Activated B cell treated with CpG ODN at 0.5 μM for 24 hours (primary cell): ENCODE measurements at regions not wholly inside any gene's neighbourhood (a gene's known extent, or its start where the extent isn't known, plus 50 kb on each side); places are given as distances from the start of the nearest gene placed in this dataset.

ENCODE experiments used
- ATAC-seq: fragments of 200-7000 bp; cut with Tn5 transposase; one replicate; pipeline ENCODE4 v1.10.0; 2021; ENCODE audit warnings: low read depth, mild to moderate bottlenecking, moderate library complexity
- CTCF ChIA-PET: fragments of 350-600 bp; sonication (Branson Sonifier 250); formaldehyde crosslinking; loops from one replicate; lab custom pipeline; 2021; ENCODE audit warnings: antibody characterized with exemption; lab: Charles Lee
- POLR2A ChIA-PET: fragments of 350-600 bp; sonication (Branson Sonifier 250); formaldehyde crosslinking; loops from one replicate; lab custom pipeline; 2021; ENCODE audit warnings: antibody characterized with exemption; lab: Charles Lee
- DNase-seq: peaks from one replicate; pipeline ENCODE4 v3.0.0; 2022
- H3K27ac Mint-ChIP-seq: one replicate; pipeline ENCODE4 v1.8.0; 2020; ENCODE audit warnings: mixed read lengths
- H3K27me3 Mint-ChIP-seq: one replicate; pipeline ENCODE4 v1.8.0; 2021; ENCODE audit warnings: mixed read lengths
- H3K36me3 Mint-ChIP-seq: one replicate; pipeline ENCODE4 v1.8.0; 2021; ENCODE audit warnings: low read depth, mixed read lengths
- H3K4me1 Mint-ChIP-seq: one replicate; pipeline ENCODE4 v1.8.0; 2021; ENCODE audit warnings: mixed read lengths
- H3K4me3 Mint-ChIP-seq: one replicate; pipeline ENCODE4 v1.8.0; 2020; ENCODE audit warnings: mild to moderate bottlenecking, mixed read lengths
- H3K9me3 Mint-ChIP-seq: one replicate; pipeline ENCODE4 v1.8.0; 2020; ENCODE audit warnings: mixed read lengths
- CTCF ChIP-seq: fragments of 200-600 bp; IDR thresholded peaks from one replicate; pipeline ENCODE4 v1.8.0; 2022; ENCODE audit warnings: antibody characterized with exemption, mild to moderate bottlenecking
- intact Hi-C: fragments of 100-400 bp; cut with micrococcal nuclease; formaldehyde crosslinking; loops from one replicate; pipeline ENCODE4 v1.15.1; 2024

DNA sequence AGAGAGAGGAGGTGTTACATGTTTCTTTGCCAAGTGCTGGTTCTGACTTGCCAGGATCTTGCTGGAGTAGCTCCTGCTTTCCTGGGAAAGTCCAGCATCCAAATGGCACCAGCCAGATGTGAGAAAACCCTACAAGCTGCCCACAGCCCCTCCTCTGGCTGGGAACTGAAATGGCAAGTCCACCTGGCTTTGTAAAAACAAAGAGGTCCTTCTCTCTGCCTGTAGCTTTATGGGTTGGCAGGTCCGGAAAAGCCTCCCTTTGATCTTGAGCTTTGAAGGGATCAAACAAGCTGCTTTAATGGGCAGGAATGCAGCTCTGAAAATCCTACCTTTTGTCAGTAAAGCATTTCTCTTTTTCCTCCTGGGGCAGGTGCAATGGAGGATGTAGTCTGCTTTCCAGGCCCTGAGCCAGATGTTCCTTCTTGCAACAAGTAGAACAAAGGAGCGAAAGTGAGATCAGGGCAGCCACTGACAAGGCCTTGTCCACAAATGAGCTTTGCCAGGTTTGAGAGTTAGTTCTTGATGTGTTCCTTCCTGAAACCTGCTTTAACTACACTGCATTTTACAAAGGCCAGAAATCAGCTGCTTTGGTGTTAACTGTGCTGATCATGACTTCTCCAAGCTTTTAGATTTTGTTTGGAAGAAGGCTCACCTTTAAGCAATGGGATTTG, 456.7 kb downstream of the ZNF608 start:
- H3K27me3 Mint-ChIP-seq: no peaks in the 10 kb centered on the region
- peaks cover 7% of the 10 kb centered on the region for H3K9me3 Mint-ChIP-seq
- H3K4me1 Mint-ChIP-seq: no peaks in the 10 kb centered on the region
- no peak for TF ChIP-seq CTCF
- intact Hi-C loops: no loop called here
- ATAC-seq (no peak), DNase-seq (no peak)
- no peaks in the 10 kb centered on the region for H3K36me3 Mint-ChIP-seq
- ChIA-PET POLR2A (no interaction called here), CTCF (no interaction called here)
- H3K27ac Mint-ChIP-seq: no peak overlapping the region
- H3K4me3 Mint-ChIP-seq: no peak overlapping the region

DNA sequence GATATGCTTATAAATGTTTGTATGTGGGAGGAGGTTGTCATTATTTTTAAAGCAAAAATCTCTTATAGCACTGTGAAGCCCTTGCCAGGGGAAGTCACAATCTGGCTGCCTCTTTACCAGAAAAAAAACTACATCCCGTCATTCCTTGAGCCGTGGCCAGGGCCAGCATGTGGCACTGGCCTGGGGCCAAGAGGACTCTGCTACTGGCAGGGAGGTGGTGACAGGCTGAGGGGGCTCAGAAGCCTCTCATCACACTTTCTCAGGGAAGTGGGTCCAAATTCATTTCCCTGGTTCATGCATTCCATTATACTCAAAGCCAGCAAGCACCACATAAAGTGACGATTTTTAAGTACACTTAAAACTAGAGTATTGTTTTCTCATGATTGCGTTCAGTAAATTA, 457.3 kb downstream of the ZNF608 start:
- TF ChIP-seq CTCF: no peak
- Mint-ChIP-seq H3K36me3 (no peaks in the 10 kb centered on the region), H3K27ac (no peak overlapping the region), H3K4me1 (no peaks in the 10 kb centered on the region), H3K4me3 (no peak overlapping the region), H3K27me3 (no peaks in the 10 kb centered on the region), H3K9me3 (peaks cover 2% of the 10 kb centered on the region)
- ChIA-PET POLR2A (no interaction called here), CTCF (no interaction called here)
- no peak for DNase-seq
- intact Hi-C loops: no loop called here
- ATAC-seq: no peak

- ATAC-seq (no peak), DNase-seq (no peak)
- Mint-ChIP-seq H3K27me3 (no peaks in the 10 kb centered on the region), H3K4me3 (no peak overlapping the region), H3K36me3 (no peaks in the 10 kb centered on the region), H3K27ac (peak overlapping the region; percentile 12), H3K4me1 (no peaks in the 10 kb centered on the region), H3K9me3 (no peaks in the 10 kb centered on the region)
- CTCF ChIA-PET: no interaction called here
- no peak for TF ChIP-seq CTCF
- intact Hi-C loops: no loop called here
- POLR2A ChIA-PET: no interaction called here
Observed at GRCh38 chr5:124287813-124288212, 458.6 kb downstream of the ZNF608 start.

DNA sequence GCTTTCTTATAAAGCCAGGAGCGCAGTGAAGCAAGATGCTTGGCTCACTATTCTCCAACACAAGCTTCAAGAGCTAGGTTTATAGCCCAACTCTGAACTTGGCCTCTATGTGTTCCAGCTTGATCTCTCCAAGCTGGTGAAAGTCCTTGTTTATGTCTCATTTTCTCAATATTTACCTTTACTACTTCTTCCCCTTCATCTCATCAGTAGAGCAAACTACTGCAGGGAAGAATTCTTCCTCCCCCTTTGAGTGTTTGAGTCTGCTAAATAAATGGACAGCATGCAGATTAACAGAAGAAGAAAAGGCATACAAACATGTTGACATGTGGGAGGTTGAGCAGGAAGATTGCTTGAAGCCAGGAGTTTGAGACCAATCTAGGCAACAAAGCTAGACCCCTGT, 460.7 kb downstream of the ZNF608 start:
- no peak for TF ChIP-seq CTCF
- no peaks in the 10 kb centered on the region for H3K36me3 Mint-ChIP-seq

DNA sequence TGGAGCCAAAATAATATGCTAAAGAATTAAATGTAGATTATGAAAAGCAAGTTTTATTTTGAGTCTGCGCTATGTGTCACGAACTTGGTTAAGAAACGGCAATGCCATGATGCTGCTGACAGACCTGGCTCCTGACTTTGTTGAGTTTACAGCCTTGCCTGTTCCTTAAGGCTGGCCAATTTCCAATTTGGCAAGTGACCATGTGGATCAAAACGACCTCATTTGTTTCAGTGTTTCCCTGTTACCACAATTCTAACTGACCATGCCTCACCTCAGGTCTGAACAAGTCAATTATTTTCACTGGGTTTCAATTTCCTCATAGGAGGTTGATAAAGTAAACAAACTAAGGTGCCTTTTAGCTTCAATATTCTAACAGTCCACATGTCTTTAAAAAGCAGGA, 461.4 kb downstream of the ZNF608 start:
- Mint-ChIP-seq H3K4me1 (no peaks in the 10 kb centered on the region), H3K27me3 (no peaks in the 10 kb centered on the region), H3K36me3 (no peaks in the 10 kb centered on the region), H3K9me3 (no peaks in the 10 kb centered on the region), H3K4me3 (no peak overlapping the region), H3K27ac (no peak overlapping the region)
- no peak for TF ChIP-seq CTCF
- ATAC-seq (no peak), DNase-seq (no peak)
- intact Hi-C loops: no loop called here
- POLR2A ChIA-PET: no interaction called here
- CTCF ChIA-PET: no interaction called here

More for the DNA sequence above, 460.7 kb downstream of the ZNF608 start:
- no peak overlapping the region for H3K27ac Mint-ChIP-seq
- intact Hi-C loops: no loop called here
- POLR2A ChIA-PET: no interaction called here
- H3K27me3 Mint-ChIP-seq: no peaks in the 10 kb centered on the region
- DNase-seq (no peak), ATAC-seq (no peak)
- H3K4me1 Mint-ChIP-seq: no peaks in the 10 kb centered on the region
- no peaks in the 10 kb centered on the region for H3K9me3 Mint-ChIP-seq
- CTCF ChIA-PET: no interaction called here
- H3K4me3 Mint-ChIP-seq: no peak overlapping the region
